ENCODE measurements at regions not wholly inside any gene's neighbourhood (a gene's known extent, or its start where the extent isn't known, plus 50 kb on each side); places are given as distances from the start of the nearest gene placed in this dataset.
A peak's percentile ranks its signal among the peaks of the same experiment; 100 is the strongest.
"Not testable (repeated sequence)": the region's sequence is repeated elsewhere in the genome, so short reads cannot be mapped to it uniquely, and the experiment has no call there.

- not testable (repeated sequence) for DNase-seq
Measured at GRCh38 chr4:49117951-49118350, 131.9 kb downstream of the CWH43 start.

- not testable (repeated sequence) for DNase-seq
Measured at GRCh38 chr4:49118379-49119212, 132.5 kb downstream of the CWH43 start.

GRCh38 chr4:49119345-49119744 is 133.3 kb downstream of the CWH43 start:
- DNase-seq: not testable (repeated sequence)

- DNase-seq: not testable (repeated sequence)
Measured at GRCh38 chr4:49120042-49120779, 134.1 kb downstream of the CWH43 start.

GRCh38 chr4:49120804-49121203 is 134.7 kb downstream of the CWH43 start:
- DNase-seq: not testable (repeated sequence)

- not testable (repeated sequence) for DNase-seq
Measured at GRCh38 chr4:49126443-49126842, 140.4 kb downstream of the CWH43 start.

GRCh38 chr4:49126858-49127257 is 140.8 kb downstream of the CWH43 start:
- DNase-seq: not testable (repeated sequence)

- not testable (repeated sequence) for DNase-seq
Measured at GRCh38 chr4:49129385-49129784, 143.3 kb downstream of the CWH43 start.

GRCh38 chr4:49129870-49130269 is 143.8 kb downstream of the CWH43 start:
- not testable (repeated sequence) for DNase-seq

- DNase-seq: not testable (repeated sequence)
Measured at GRCh38 chr4:49130724-49131123, 144.6 kb downstream of the CWH43 start.

- not testable (repeated sequence) for DNase-seq
Measured at GRCh38 chr4:49137043-49137442, 151.0 kb downstream of the CWH43 start.

GRCh38 chr4:49137961-49138360 is 151.9 kb downstream of the CWH43 start:
- not testable (repeated sequence) for DNase-seq

GRCh38 chr4:49138818-49139217 is 152.7 kb downstream of the CWH43 start:
- not testable (repeated sequence) for DNase-seq

- not testable (repeated sequence) for DNase-seq
Measured at GRCh38 chr4:49139513-49139912, 153.4 kb downstream of the CWH43 start.

GRCh38 chr4:49140351-49140750 is 154.3 kb downstream of the CWH43 start:
- peak; percentile 3 to 5 for DNase-seq

- not testable (repeated sequence) for DNase-seq
Measured at GRCh38 chr4:49141955-49142354, 155.9 kb downstream of the CWH43 start.

- not testable (repeated sequence) for DNase-seq
Measured at GRCh38 chr4:49147143-49147542, 161.1 kb downstream of the CWH43 start.

GRCh38 chr4:49147596-49147995 is 161.5 kb downstream of the CWH43 start:
- DNase-seq: not testable (repeated sequence)

- DNase-seq: not testable (repeated sequence)
Measured at GRCh38 chr4:49149006-49149975, 163.2 kb downstream of the CWH43 start.

- DNase-seq: not testable (repeated sequence)
Measured at GRCh38 chr4:49150351-49151083, 164.4 kb downstream of the CWH43 start.

GRCh38 chr4:49153011-49153410 is 166.9 kb downstream of the CWH43 start:
- not testable (repeated sequence) for DNase-seq

All from activated CD4-positive, alpha-beta T cell treated with anti-CD3 and anti-CD28 coated beads, Interleukin-2, amount 50 U/mL, for 48 hours (primary cell).